Activated CD8-positive, alpha-beta memory T cell treated with anti-CD3 and anti-CD28 coated beads, Interleukin-2, amount 10 ng/mL, durations not matched to agents 7 days and 5 days (primary cell): ENCODE measurements at regions not wholly inside any gene's neighbourhood (a gene's known extent, or its start where the extent isn't known, plus 50 kb on each side); places are given as distances from the start of the nearest gene placed in this dataset.

Source experiments
- ATAC-seq: fragments of 150-1000 bp; cut with Tn5 transposase; one replicate; pipeline ENCODE4 v1.10.0; 2021; ENCODE audit warnings: moderate library complexity
- CTCF ChIA-PET: fragments of 350-600 bp; sonication (Branson Sonifier 250); formaldehyde crosslinking; loops from one replicate; lab custom pipeline; 2021; ENCODE audit warnings: antibody characterized with exemption; lab: Charles Lee
- DNase-seq: peaks from one replicate; pipeline ENCODE4 v3.0.0-alpha.2; 2020
- H3K27ac Mint-ChIP-seq: one replicate; pipeline ENCODE4 v1.8.0; 2021; ENCODE audit warnings: mild to moderate bottlenecking, mixed read lengths
- H3K27me3 Mint-ChIP-seq: one replicate; pipeline ENCODE4 v1.8.0; 2021; ENCODE audit warnings: mixed read lengths
- H3K36me3 Mint-ChIP-seq: one replicate; pipeline ENCODE4 v1.8.0; 2021; ENCODE audit warnings: mild to moderate bottlenecking, mixed read lengths
- H3K4me1 Mint-ChIP-seq: one replicate; pipeline ENCODE4 v1.8.0; 2021; ENCODE audit warnings: mixed read lengths
- H3K4me3 Mint-ChIP-seq: one replicate; pipeline ENCODE4 v1.8.0; 2021; ENCODE audit warnings: mild to moderate bottlenecking, moderate library complexity, mixed read lengths
- H3K9me3 Mint-ChIP-seq: one replicate; pipeline ENCODE4 v1.8.0; 2022; ENCODE audit warnings: low read depth, mixed read lengths

DNA sequence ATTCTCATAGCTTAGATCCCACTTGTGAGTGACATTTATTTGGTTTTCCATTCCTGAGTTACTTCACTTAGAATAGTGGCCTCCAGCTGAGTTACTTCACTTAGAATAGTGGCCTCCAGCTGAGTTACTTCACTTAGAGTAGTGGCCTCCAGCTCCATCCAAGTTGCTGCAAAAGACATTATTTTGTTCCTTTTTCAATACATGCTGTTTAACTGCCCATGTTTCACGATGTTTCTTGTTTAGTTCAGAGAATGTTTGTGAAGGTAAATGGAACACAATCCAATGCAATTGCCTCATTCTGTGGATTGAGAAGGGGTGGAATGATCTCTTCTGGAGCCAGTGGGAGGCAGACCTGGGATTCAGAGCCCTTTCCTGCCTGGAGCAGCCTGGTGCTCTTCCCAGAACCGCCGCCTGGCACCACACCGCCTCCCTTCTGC lies 273.5 kb upstream of the ATP5MC3 start:
- Mint-ChIP-seq H3K27ac (no peak overlapping the region), H3K9me3 (peaks cover 2% of the 10 kb centered on the region), H3K36me3 (no peaks in the 10 kb centered on the region), H3K4me3 (no peak overlapping the region), H3K27me3 (no peaks in the 10 kb centered on the region), H3K4me1 (no peaks in the 10 kb centered on the region)
- DNase-seq (no peak), ATAC-seq (no peak)
- CTCF ChIA-PET: no interaction called here

DNA sequence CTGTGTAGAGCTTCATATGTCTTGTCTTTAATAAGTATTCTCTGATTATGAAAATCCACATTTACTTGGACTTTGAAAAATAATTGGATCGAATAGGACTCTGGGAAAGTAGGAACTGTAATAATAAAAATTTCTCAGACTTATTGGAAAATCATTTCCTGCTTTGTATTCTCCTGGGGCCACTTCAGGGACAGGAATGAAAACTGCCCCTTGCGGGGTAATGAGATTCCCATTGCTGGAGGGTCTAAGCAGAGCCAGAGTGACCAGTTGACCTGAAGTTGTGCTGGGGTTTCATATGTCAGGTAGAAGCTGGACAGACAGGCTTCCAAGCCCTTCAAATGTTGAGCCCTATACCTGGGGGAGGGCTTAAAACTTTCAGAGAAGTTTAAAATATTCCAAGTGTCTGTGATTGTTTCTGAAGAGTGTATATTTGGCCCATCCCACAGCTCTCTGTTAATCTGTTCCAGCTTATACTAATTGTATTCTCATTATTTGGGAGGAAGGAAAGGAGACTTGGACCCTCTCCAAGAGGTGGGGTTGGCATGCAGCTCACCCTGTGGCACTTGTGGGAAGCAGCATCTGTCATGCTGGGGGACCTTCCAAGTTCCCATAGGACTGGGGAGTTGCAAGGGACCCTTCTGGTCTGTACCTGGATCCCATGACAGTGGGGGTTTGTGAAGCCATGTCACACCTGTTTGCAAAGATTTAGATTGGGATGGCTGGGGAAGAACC lies 268.7 kb upstream of the ATP5MC3 start:
- H3K4me3 Mint-ChIP-seq: no peak overlapping the region
- H3K27ac Mint-ChIP-seq: no peak overlapping the region
- H3K27me3 Mint-ChIP-seq: peaks cover 2% of the 10 kb centered on the region
- DNase-seq: no peak
- no peaks in the 10 kb centered on the region for H3K9me3 Mint-ChIP-seq
- CTCF ChIA-PET: no interaction called here
- ATAC-seq: no peak
- no peaks in the 10 kb centered on the region for H3K4me1 Mint-ChIP-seq
- no peaks in the 10 kb centered on the region for H3K36me3 Mint-ChIP-seq

DNA sequence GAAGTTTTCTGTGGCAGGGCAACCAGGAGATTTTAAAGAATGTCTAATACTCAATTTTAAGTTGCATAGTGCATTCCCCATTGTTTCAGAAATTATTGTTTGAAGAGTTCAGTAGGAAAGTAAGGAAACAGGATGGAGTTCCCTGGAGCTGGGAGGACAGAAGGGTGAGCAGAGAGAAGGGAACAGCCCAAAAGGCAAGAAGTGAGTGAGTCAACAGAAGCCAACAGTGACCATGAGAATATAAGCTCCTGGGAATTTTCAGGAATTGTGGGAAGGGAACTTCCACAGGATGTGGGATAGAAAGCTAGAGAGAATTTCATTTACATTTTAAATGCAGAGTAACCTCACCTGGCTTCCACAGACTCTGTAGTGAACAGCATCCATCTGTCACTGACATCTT lies 268.1 kb upstream of the ATP5MC3 start:
- CTCF ChIA-PET: no interaction called here
- no peak for DNase-seq
- H3K9me3 Mint-ChIP-seq: no peaks in the 10 kb centered on the region
- no peak overlapping the region for H3K4me3 Mint-ChIP-seq
- peaks cover 2% of the 10 kb centered on the region for H3K27me3 Mint-ChIP-seq
- H3K4me1 Mint-ChIP-seq: no peaks in the 10 kb centered on the region
- H3K36me3 Mint-ChIP-seq: no peaks in the 10 kb centered on the region
- ATAC-seq: no peak
- H3K27ac Mint-ChIP-seq: no peak overlapping the region

DNA sequence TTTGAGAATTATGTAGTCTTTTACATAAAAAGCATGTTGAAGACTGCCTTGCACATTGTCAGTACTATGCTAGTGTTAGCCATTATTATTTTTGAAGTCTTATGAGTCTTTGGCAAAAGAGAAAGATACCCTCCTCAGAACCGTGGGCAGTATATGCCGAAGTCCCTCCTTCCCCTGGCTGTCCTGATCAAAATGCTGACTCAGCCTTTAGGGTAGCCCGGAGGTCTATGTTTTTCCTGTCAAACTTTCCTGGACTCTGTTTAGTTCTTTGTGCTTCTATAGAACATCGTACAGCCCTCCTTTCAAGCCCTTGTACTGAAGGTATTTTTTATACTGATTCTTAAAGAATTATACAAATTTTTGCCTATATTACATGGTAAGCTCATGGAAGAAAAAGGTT lies 264.7 kb upstream of the ATP5MC3 start:
- H3K9me3 Mint-ChIP-seq: no peaks in the 10 kb centered on the region
- CTCF ChIA-PET: no interaction called here
- DNase-seq: no peak
- ATAC-seq: no peak
- no peaks in the 10 kb centered on the region for H3K36me3 Mint-ChIP-seq
- H3K4me3 Mint-ChIP-seq: no peak overlapping the region
- H3K27ac Mint-ChIP-seq: no peak overlapping the region
- H3K27me3 Mint-ChIP-seq: peaks cover 5% of the 10 kb centered on the region
- H3K4me1 Mint-ChIP-seq: no peaks in the 10 kb centered on the region

DNA sequence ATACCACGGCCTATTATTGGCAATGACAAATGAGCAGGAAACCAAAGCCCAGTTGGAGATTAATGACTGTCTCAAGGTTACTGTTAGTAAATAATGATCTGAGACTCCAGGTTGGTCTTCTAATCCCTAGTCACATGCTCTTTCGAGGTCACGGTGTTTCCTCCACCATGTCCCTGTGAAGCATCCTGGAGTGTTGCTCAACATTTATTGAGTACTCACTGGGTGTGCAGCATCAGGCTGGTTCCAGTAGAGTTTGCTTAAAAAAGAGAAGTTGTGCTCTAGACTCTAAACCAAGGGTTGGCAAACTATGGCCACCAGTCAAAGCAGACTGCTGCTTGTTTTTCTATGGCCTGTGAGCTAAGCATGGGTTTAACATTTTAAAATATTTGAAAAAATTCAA lies 263.8 kb upstream of the ATP5MC3 start:
- no peaks in the 10 kb centered on the region for H3K9me3 Mint-ChIP-seq
- peaks cover 7% of the 10 kb centered on the region for H3K27me3 Mint-ChIP-seq
- no peak overlapping the region for H3K27ac Mint-ChIP-seq
- CTCF ChIA-PET: no interaction called here
- no peaks in the 10 kb centered on the region for H3K36me3 Mint-ChIP-seq
- H3K4me1 Mint-ChIP-seq: no peaks in the 10 kb centered on the region
- H3K4me3 Mint-ChIP-seq: no peak overlapping the region
- ATAC-seq (no peak), DNase-seq (no peak)

DNA sequence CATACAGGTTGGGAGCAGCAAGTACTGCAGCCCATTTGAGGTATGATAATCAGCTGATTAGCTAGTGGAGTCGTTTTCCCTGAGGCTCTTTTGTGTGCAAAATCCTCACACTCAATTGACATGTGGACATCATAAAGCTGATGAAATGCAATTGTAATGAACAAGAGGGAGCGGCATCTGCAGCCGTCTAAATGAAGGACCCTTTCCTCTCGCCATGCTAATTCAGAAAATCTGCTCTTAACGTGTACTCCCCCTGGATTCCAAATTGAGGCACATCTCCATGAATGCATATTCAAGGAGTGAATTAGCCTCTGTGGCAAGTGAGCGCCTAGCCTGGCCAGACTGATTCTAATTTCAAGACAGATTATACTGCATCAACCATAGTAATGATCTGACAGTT lies 260.9 kb upstream of the ATP5MC3 start:
- Mint-ChIP-seq H3K4me1 (no peaks in the 10 kb centered on the region), H3K9me3 (no peaks in the 10 kb centered on the region), H3K4me3 (no peak overlapping the region), H3K36me3 (no peaks in the 10 kb centered on the region), H3K27me3 (peaks cover 5% of the 10 kb centered on the region), H3K27ac (no peak overlapping the region)
- DNase-seq (no peak), ATAC-seq (no peak)
- CTCF ChIA-PET: no interaction called here

DNA sequence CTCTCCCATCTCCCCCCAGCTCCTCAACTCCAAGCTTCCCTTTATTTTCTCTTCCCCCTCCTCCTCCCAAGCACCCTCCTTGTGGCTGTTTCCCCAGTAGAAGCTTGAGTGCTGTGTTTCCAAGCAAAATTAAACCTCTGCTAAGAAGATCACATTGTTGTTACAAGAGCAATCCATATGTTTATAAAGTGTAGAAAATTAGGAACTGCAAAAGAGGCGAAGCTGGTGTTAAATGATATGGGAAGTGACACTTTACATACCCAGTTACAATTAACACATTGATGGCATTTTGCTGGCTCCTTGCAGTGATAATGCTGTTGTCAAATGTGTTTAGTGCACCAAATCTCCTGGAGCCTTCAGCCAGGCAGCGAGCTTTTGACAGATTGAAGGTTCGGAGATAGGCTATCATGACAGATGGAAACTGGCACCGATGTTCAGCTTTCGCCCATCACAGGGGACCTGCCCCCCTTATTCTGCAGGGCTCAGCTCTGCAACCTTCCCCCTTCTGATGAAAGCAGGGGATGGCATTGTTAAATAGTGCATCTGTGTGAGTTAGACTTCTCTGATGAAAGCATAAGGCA lies 259.8 kb upstream of the ATP5MC3 start:
- ATAC-seq (no peak), DNase-seq (no peak)
- Mint-ChIP-seq H3K9me3 (no peaks in the 10 kb centered on the region), H3K36me3 (no peaks in the 10 kb centered on the region), H3K27ac (no peak overlapping the region), H3K4me1 (no peaks in the 10 kb centered on the region), H3K4me3 (no peak overlapping the region), H3K27me3 (peaks cover 5% of the 10 kb centered on the region)
- CTCF ChIA-PET: no interaction called here

DNA sequence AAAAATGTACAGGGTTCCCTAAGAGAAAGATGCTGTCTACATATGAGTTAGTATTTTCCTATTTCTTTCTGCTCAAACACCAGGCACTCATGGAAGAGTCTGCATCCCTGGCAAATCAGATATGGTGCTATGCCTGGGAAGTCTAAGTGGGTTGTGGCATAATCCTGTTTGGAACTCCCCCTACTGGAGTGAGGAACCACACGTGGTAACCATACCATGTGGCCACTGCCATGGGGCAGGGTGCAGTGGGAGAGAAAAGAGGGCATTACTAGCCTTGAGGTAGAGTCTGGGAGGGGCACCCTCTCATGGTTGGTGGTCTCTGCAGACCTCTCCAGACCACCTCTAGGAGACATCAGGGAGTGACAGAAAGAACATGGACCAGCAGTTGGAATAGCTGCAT lies 257.9 kb upstream of the ATP5MC3 start:
- CTCF ChIA-PET: no interaction called here
- no peaks in the 10 kb centered on the region for H3K4me1 Mint-ChIP-seq

DNA sequence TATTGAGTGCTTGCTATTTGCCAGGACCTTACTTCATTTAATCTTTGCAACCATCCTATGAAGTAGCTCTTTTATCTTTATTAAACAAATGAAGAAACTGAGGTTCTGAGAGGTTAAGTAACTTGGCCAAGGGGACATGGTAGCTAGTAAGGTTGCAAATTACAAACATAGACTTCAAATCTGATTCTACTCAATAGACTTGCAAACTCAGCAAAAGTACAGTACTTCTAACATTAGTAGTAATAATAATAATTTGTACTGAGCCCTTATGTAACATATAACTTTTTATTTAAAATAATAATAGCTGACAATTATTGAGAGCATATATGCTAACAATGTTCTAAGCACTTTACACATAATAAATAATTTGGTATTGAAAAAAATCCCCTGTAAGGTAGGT lies 255.7 kb upstream of the ATP5MC3 start:
- DNase-seq (no peak), ATAC-seq (no peak)
- Mint-ChIP-seq H3K4me1 (no peaks in the 10 kb centered on the region), H3K27ac (no peak overlapping the region), H3K9me3 (no peaks in the 10 kb centered on the region), H3K36me3 (no peaks in the 10 kb centered on the region), H3K27me3 (peaks cover 2% of the 10 kb centered on the region), H3K4me3 (no peak overlapping the region)
- CTCF ChIA-PET: interaction anchor here (0.7 kb wide), 1 partner anchor 9 kb away, joined by 3 read pairs; no protein-coding TSS in a partner anchor

More for the DNA sequence above, 257.9 kb upstream of the ATP5MC3 start:
- no peak for DNase-seq
- Mint-ChIP-seq H3K9me3 (no peaks in the 10 kb centered on the region), H3K27me3 (peaks cover 5% of the 10 kb centered on the region), H3K27ac (no peak overlapping the region), H3K4me3 (no peak overlapping the region), H3K36me3 (no peaks in the 10 kb centered on the region)
- ATAC-seq: no peak

DNA sequence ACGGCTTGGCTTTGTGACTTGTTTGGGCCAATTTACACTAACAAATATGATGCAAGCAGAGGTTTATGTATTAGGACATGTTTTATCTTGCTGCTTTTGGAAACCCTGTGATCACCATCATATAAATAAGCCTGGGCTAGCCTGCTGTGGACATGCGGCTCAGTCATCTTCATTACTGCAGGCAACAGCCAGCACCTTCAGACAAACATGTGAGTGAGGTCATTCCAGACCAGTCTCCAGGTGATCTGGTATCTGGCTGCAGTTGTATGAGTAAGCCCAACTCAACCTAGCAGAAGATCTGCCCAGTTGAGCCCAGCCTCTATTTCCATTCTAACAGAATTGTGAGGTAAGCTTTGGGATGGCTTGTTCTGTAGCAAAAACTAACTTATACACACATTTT lies 254.6 kb upstream of the ATP5MC3 start:
- Mint-ChIP-seq H3K36me3 (no peaks in the 10 kb centered on the region), H3K9me3 (no peaks in the 10 kb centered on the region), H3K4me3 (no peak overlapping the region), H3K27me3 (peaks cover under 1% of the 10 kb centered on the region), H3K4me1 (no peaks in the 10 kb centered on the region), H3K27ac (no peak overlapping the region)
- CTCF ChIA-PET: no interaction called here
- ATAC-seq: no peak
- DNase-seq: no peak

DNA sequence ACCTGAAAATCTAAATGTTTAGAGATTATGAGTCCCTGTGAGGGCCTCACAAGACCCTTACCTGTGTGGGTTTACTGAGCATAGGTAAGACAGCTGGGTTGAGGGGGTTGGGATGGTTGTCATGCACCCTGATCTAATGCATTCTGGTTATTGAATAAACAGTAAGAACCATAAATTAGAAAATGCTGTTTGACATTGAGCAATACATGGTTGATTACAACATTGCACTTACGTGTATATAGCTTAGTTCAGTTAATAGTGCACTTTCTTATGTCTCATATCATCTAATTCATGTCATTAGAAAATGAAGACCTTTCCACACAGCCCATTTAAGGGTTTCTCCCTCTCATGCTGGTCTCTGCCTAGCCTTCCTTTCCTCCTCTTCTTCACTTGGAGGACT lies 253.5 kb upstream of the ATP5MC3 start:
- Mint-ChIP-seq H3K9me3 (no peaks in the 10 kb centered on the region), H3K36me3 (no peaks in the 10 kb centered on the region), H3K4me3 (no peak overlapping the region), H3K4me1 (no peaks in the 10 kb centered on the region), H3K27ac (no peak overlapping the region), H3K27me3 (peaks cover under 1% of the 10 kb centered on the region)
- ATAC-seq (no peak), DNase-seq (no peak)
- CTCF ChIA-PET: no interaction called here

DNA sequence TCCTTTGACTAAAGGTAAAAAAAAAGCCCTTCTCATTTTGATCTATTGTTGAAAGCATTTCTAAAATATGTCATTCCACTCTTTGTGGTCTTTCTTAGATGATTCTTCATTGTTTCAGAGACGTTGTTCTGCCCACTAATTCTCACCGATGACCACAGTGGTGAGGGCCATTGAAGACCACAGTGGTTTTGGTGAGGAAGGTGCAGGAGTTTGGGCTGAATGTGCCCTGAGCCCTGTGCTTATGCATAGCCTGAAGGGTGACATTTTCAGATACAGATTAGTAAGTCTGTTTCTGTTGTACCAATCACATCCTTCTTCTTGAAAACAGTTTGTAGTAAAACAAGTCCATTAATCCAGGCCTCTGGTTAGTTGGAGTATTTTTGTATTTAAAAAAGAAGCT lies 251.3 kb upstream of the ATP5MC3 start:
- H3K36me3 Mint-ChIP-seq: peaks cover 2% of the 10 kb centered on the region
- no peaks in the 10 kb centered on the region for H3K9me3 Mint-ChIP-seq
- DNase-seq (no peak), ATAC-seq (no peak)
- no peak overlapping the region for H3K4me3 Mint-ChIP-seq
- H3K27me3 Mint-ChIP-seq: peaks cover 5% of the 10 kb centered on the region
- H3K4me1 Mint-ChIP-seq: no peaks in the 10 kb centered on the region
- CTCF ChIA-PET: no interaction called here
- H3K27ac Mint-ChIP-seq: no peak overlapping the region

DNA sequence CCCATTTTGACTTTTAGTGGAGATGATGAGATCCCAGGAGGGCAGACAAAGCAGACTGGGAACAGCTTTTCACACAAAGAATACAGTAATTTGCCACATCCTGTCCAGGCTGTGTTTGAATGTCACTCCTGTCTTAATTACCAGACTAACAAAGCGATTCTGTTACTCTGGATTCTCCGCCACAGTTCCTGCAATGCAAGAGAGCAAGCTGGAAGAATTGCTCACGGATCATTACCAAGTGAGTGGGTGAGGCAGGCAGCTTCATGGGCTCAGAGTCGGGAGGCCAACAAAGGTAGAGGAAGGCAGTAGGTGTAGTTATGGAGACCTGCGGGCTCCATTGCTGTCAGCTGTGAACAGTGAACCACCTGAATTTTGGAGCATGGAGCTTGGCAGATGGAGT lies 250.5 kb upstream of the ATP5MC3 start:
- DNase-seq: no peak
- Mint-ChIP-seq H3K4me3 (no peak overlapping the region), H3K27me3 (peaks cover 5% of the 10 kb centered on the region), H3K4me1 (no peaks in the 10 kb centered on the region), H3K27ac (no peak overlapping the region), H3K36me3 (peaks cover 2% of the 10 kb centered on the region), H3K9me3 (no peaks in the 10 kb centered on the region)
- no peak for ATAC-seq
- CTCF ChIA-PET: no interaction called here

DNA sequence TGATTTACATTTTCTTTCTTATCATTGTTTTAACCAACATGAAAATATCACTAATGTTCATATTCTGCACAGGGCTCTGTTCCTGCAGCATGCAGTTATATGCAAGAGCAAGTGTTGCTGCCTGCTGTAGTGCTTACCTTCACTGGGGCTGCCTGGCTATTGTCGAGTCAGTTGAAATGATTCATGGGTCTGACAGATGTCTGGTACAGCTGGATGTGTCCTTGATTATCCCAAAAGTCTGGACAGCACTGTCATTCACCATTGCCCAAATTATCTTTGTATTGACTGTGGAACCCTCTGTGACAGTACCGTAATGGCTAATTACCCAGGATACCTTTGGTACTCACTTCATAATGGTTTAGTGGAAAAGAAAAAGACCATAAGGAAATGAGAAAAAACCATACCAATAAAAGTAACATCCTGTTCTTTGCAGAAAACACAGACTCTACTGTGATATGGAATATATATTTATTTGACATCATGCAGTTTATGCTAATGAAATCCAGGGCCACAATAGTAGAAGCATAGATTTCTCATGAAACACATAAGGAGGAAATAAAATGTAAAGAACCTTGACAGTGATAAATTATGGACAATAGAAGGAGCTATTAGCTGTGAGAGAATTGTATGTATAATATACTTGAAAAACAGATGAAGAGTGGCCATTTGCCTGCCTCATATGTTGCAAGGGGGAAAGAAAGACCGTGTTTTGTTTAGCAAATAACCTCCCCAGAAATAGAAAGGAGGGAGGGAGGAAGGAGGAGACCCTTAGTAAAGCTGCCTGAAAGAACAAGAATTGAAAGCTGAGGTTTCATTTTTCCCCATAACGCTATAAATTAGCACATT lies 249.8 kb upstream of the ATP5MC3 start:
- Mint-ChIP-seq H3K27ac (no peak overlapping the region), H3K27me3 (peaks cover 5% of the 10 kb centered on the region), H3K9me3 (no peaks in the 10 kb centered on the region), H3K36me3 (peaks cover 2% of the 10 kb centered on the region), H3K4me3 (no peak overlapping the region), H3K4me1 (no peaks in the 10 kb centered on the region)
- CTCF ChIA-PET: interaction anchor here (0.7 kb wide), 1 partner anchor 10 kb away, joined by 3 read pairs; no protein-coding TSS in a partner anchor
- ATAC-seq (no peak), DNase-seq (no peak)
